ENCODE measurements at regions not wholly inside any gene's neighbourhood (a gene's known extent, or its start where the extent isn't known, plus 50 kb on each side); places are given as distances from the start of the nearest gene placed in this dataset.

DNA sequence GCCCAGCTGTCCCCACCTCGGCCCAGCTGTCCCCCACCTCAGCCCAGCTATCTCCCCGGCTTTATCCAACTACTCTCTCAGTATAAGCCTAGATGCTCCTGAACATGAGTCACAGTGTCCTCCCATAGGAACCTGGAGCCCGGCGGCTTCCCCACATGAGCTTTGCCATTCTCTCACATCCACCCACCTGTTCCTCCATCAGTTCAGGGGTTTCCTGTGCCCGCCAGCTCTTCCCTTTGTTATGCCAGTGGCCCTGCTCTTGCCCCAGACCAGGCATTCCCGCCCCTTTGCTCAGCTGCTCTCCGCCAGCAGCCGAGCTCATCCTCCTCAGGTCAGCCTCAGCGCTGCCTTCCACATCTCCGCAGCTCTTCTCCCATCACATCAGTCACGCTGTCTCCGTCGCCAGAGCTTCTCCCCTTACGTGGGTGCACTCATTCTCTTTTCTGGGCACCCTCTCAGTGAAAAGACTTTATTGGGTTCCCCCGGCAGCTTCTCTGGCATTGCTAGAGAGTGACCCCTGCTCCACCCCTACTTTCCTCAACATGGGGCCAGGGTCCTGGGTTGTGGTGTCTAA is 89.5 kb upstream of the CSF3R start:
- Histone ChIP-seq H3K27ac (no peak overlapping the region), H3K27me3 (ENCODE audit: insufficient read depth in 3 of 3, low read length in 2 of 3) (peaks cover 0 to 35% (median 12%) of the 10 kb centered on the region in 3 donors), H3K4me3 (no peak overlapping the region), H3K4me1 (no peaks in the 10 kb centered on the region), H3K36me3 (ENCODE audit: insufficient read depth in 1 of 2, low read depth in 1 of 2) (no peaks in the 10 kb centered on the region), H3K9me3 (no peaks in the 10 kb centered on the region)
- intact Hi-C loops (cut with DNase I) = loop anchor here in 1 of 2 donors (10.0 kb wide), 1 partner anchor 863 kb away; no protein-coding TSS in a partner anchor
- 41 to 44% (median 42%) methylated on average over 15 of the region's 15 CpGs for WGBS, 3 donors
- no peak for TF ChIP-seq CTCF (IDR thresholded peaks at IDR 0.05)
- ATAC-seq (no peak), DNase-seq (no peak)

DNA sequence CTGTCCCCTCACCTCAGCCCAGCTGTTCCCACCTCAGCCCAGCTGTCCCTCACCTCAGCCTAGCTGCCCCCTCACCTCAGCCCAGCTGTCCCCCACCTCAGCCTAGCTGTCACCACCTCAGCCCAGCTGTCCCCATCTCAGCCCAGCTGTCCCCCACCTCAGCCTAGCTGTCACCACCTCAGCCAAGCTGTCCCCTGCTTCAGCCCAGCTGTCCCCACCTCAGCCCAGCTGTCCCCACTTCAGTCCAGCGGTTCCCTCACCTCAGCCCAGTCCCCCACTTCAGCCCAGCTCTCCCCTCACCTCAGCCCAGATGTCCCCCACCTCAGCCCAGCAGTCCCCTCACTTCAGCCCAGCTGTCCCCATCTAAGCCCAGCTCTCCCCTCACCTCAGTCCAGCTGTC is 88.4 kb upstream of the CSF3R start:
- intact Hi-C loops (cut with DNase I) = loop anchor here in 1 of 2 donors (10.0 kb wide), 1 partner anchor 864 kb away; no protein-coding TSS in a partner anchor
- Histone ChIP-seq H3K4me1 (no peaks in the 10 kb centered on the region), H3K36me3 (ENCODE audit: insufficient read depth in 1 of 2, low read depth in 1 of 2) (no peaks in the 10 kb centered on the region), H3K27ac (no peak overlapping the region), H3K27me3 (ENCODE audit: insufficient read depth in 3 of 3, low read length in 2 of 3) (peaks cover 0 to 35% (median 10%) of the 10 kb centered on the region in 3 donors), H3K9me3 (no peaks in the 10 kb centered on the region), H3K4me3 (no peak overlapping the region)
- DNase-seq = no peak
- 59 to 67% (median 67%) methylated on average over 1 of the region's 1 CpG for WGBS, 3 donors
- ATAC-seq = no peak
- TF ChIP-seq CTCF (IDR thresholded peaks at IDR 0.05) = no peak

- no peaks in the 10 kb centered on the region for H3K36me3 ChIP-seq (ENCODE audit: insufficient read depth in 1 of 2, low read depth in 1 of 2)
- H3K9me3 ChIP-seq = no peaks in the 10 kb centered on the region
- H3K4me1 ChIP-seq = no peaks in the 10 kb centered on the region
- no peak for TF ChIP-seq CTCF (IDR thresholded peaks at IDR 0.05)
- intact Hi-C loops (cut with DNase I) = loop anchor here in 1 of 2 donors (10.0 kb wide), 1 partner anchor 864 kb away; no protein-coding TSS in a partner anchor
- no peak for ATAC-seq
- H3K4me3 ChIP-seq = no peak overlapping the region
- H3K27ac ChIP-seq = no peak overlapping the region
- H3K27me3 ChIP-seq (ENCODE audit: insufficient read depth in 3 of 3, low read length in 2 of 3) = peaks cover 0 to 35% (median 10%) of the 10 kb centered on the region in 3 donors
- DNase-seq = no peak
- WGBS, 3 donors = 86 to 97% (median 89%) methylated on average over 12 of the region's 12 CpGs
Measured at GRCh38 chr1:36570478-36571060, 87.9 kb upstream of the CSF3R start.

- H3K9me3 ChIP-seq = no peaks in the 10 kb centered on the region
- DNase-seq = no peak
Measured at GRCh38 chr1:36570006-36570405, 87.3 kb upstream of the CSF3R start.

More at GRCh38 chr1:36570006-36570405, 87.3 kb upstream of the CSF3R start:
- WGBS, 3 donors = 47 to 60% (median 48%) methylated on average over 7 of the region's 7 CpGs
- Histone ChIP-seq H3K36me3 (ENCODE audit: insufficient read depth in 1 of 2, low read depth in 1 of 2) (no peaks in the 10 kb centered on the region), H3K4me3 (no peak overlapping the region), H3K27me3 (ENCODE audit: insufficient read depth in 3 of 3, low read length in 2 of 3) (peaks cover 0 to 34% (median 8%) of the 10 kb centered on the region in 3 donors), H3K27ac (no peak overlapping the region), H3K4me1 (no peaks in the 10 kb centered on the region)
- intact Hi-C loops (cut with DNase I) = loop anchor here in 1 of 2 donors (10.0 kb wide), 1 partner anchor 865 kb away; no protein-coding TSS in a partner anchor
- TF ChIP-seq CTCF (IDR thresholded peaks at IDR 0.05) = no peak
- no peak for ATAC-seq
